ENCODE measurements at regions not wholly inside any gene's neighbourhood (a gene's known extent, or its start where the extent isn't known, plus 50 kb on each side); places are given as distances from the start of the nearest gene placed in this dataset.

DNA sequence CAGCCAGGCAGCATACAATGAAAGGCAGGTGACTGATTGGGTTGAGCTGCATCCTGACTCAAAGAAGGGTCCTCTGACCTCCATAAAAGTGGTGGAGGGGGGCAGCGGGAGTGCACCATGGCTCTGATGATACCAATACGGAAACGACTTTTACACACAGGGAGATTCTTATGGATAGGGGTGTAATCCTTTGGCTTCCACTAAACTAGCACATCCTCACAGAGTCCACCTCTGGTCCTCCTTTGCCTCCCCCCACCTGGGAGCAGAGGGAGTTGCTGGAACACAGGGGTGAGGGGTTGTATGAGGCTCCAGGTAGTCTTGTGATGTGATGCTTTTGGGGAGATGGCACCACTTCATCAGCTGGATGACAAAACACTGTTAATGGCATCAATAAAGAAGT lies 361.0 kb downstream of the BARHL2 start:
- TF ChIP-seq, protein P1, sequence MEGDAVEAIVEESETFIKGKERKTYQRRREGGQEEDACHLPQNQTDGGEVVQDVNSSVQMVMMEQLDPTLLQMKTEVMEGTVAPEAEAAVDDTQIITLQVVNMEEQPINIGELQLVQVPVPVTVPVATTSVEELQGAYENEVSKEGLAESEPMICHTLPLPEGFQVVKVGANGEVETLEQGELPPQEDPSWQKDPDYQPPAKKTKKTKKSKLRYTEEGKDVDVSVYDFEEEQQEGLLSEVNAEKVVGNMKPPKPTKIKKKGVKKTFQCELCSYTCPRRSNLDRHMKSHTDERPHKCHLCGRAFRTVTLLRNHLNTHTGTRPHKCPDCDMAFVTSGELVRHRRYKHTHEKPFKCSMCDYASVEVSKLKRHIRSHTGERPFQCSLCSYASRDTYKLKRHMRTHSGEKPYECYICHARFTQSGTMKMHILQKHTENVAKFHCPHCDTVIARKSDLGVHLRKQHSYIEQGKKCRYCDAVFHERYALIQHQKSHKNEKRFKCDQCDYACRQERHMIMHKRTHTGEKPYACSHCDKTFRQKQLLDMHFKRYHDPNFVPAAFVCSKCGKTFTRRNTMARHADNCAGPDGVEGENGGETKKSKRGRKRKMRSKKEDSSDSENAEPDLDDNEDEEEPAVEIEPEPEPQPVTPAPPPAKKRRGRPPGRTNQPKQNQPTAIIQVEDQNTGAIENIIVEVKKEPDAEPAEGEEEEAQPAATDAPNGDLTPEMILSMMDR (IDR thresholded peaks at IDR 0.05): no peak
- TF ChIP-seq, protein P2, sequence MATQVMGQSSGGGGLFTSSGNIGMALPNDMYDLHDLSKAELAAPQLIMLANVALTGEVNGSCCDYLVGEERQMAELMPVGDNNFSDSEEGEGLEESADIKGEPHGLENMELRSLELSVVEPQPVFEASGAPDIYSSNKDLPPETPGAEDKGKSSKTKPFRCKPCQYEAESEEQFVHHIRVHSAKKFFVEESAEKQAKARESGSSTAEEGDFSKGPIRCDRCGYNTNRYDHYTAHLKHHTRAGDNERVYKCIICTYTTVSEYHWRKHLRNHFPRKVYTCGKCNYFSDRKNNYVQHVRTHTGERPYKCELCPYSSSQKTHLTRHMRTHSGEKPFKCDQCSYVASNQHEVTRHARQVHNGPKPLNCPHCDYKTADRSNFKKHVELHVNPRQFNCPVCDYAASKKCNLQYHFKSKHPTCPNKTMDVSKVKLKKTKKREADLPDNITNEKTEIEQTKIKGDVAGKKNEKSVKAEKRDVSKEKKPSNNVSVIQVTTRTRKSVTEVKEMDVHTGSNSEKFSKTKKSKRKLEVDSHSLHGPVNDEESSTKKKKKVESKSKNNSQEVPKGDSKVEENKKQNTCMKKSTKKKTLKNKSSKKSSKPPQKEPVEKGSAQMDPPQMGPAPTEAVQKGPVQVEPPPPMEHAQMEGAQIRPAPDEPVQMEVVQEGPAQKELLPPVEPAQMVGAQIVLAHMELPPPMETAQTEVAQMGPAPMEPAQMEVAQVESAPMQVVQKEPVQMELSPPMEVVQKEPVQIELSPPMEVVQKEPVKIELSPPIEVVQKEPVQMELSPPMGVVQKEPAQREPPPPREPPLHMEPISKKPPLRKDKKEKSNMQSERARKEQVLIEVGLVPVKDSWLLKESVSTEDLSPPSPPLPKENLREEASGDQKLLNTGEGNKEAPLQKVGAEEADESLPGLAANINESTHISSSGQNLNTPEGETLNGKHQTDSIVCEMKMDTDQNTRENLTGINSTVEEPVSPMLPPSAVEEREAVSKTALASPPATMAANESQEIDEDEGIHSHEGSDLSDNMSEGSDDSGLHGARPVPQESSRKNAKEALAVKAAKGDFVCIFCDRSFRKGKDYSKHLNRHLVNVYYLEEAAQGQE (IDR thresholded peaks at IDR 0.05): no peak
- TF ChIP-seq PHF8 (IDR thresholded peaks at IDR 0.05; ENCODE audit: borderline replicate concordance, low read depth) (no peak), POLR2AphosphoS2 (conservative IDR thresholded peaks at IDR 0.05; ENCODE audit: low read length) (no peak), POLR2A (IDR thresholded peaks at IDR 0.05; ENCODE audit: low read length) (no peak), RFX5 (IDR thresholded peaks at IDR 0.05) (no peak), ESRRA (IDR thresholded peaks at IDR 0.05; ENCODE audit: borderline replicate concordance, low read length) (no peak), RAD21 (conservative IDR thresholded peaks at IDR 0.05 in 1 of 2, IDR thresholded peaks at IDR 0.05 in 1 of 2) (no peak), JUNB (IDR thresholded peaks at IDR 0.05) (no peak), TFCP2L1 (CRISPR knock-in tag; IDR thresholded peaks at IDR 0.05) (no peak), EP300 (IDR thresholded peaks at IDR 0.05) (no peak)
- TF ChIP-seq, protein P3, sequence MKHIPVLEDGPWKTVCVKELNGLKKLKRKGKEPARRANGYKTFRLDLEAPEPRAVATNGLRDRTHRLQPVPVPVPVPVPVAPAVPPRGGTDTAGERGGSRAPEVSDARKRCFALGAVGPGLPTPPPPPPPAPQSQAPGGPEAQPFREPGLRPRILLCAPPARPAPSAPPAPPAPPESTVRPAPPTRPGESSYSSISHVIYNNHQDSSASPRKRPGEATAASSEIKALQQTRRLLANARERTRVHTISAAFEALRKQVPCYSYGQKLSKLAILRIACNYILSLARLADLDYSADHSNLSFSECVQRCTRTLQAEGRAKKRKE (CRISPR knock-in tag; IDR thresholded peaks at IDR 0.05; ENCODE audit: low read depth): no peak
